ENCODE measurements at regions not wholly inside any gene's neighbourhood (a gene's known extent, or its start where the extent isn't known, plus 50 kb on each side); places are given as distances from the start of the nearest gene placed in this dataset.

DNA sequence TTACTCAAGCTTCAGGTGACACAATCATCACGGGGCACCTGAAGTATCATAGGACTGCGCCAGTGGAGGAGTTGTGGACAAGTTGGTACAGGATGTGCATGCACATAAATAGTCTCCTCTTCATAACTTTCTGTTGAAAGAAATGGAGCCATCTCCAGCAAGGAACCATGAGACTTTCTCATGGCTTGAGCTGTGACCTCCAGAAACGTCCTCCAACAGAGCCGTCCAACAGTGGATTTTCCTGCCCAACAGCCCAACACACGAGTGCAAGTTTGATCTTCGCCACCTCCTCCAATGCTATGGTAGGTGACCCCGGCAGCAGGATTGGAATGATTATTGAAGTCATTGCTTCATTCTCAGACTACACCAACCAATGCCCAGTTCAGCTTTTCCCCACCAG is 105.1 kb upstream of the ZNF507 start:
- no peak overlapping the region for H3K4me2 ChIP-seq (ENCODE audit: low read length)
- H3K4me1 ChIP-seq (ENCODE audit: control insufficient read depth, insufficient read depth, low read length), result no peaks in the 10 kb centered on the region
- H3K27me3 ChIP-seq (ENCODE audit: control insufficient read depth, insufficient read depth, low read length), result no peaks in the 10 kb centered on the region
- no peak overlapping the region for H3K9ac ChIP-seq (ENCODE audit: low read depth, low read length)
- H3K4me3 ChIP-seq (ENCODE audit: low read length), result no peak overlapping the region
- H3K36me3 ChIP-seq (ENCODE audit: insufficient read depth, low read length), result no peaks in the 10 kb centered on the region
- no peaks in the 10 kb centered on the region for H3K9me3 ChIP-seq (replicated peaks; ENCODE audit: low read length)

DNA sequence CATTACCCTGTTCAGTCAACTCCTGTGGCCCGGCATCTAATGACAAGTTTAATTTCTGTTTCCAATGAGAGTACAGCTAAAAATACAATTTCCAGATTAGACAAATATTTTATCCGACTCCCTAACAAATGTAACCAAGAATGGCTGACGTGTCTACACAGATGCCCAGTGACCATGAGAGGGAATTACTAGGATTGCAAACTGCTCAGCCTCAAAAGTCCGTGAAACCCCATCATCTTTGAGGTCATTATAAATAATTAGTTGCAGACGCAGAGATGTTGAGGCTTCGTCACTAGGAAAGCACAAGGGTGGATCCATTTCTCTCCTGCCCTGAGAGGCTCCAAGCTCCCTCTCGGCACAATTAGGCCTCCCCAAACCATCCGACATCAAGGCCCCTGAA is 104.1 kb upstream of the ZNF507 start:
- no peaks in the 10 kb centered on the region for H3K27me3 ChIP-seq (ENCODE audit: control insufficient read depth, insufficient read depth, low read length)
- H3K4me1 ChIP-seq (ENCODE audit: control insufficient read depth, insufficient read depth, low read length), result no peaks in the 10 kb centered on the region
- H3K9ac ChIP-seq (ENCODE audit: low read depth, low read length), result no peak overlapping the region
- H3K36me3 ChIP-seq (ENCODE audit: insufficient read depth, low read length), result no peaks in the 10 kb centered on the region
- no peak overlapping the region for H3K4me3 ChIP-seq (ENCODE audit: low read length)
- no peak overlapping the region for H3K4me2 ChIP-seq (ENCODE audit: low read length)
- no peaks in the 10 kb centered on the region for H3K9me3 ChIP-seq (replicated peaks; ENCODE audit: low read length)

GRCh38 chr19:32241932-32242710 is 103.3 kb upstream of the ZNF507 start:
- Histone ChIP-seq H3K4me2 (ENCODE audit: low read length) (no peak overlapping the region), H3K9ac (ENCODE audit: low read depth, low read length) (no peak overlapping the region), H3K36me3 (ENCODE audit: insufficient read depth, low read length) (no peaks in the 10 kb centered on the region), H3K4me1 (ENCODE audit: control insufficient read depth, insufficient read depth, low read length) (no peaks in the 10 kb centered on the region), H3K27me3 (ENCODE audit: control insufficient read depth, insufficient read depth, low read length) (no peaks in the 10 kb centered on the region), H3K9me3 (replicated peaks; ENCODE audit: low read length) (no peaks in the 10 kb centered on the region), H3K4me3 (ENCODE audit: low read length) (no peak overlapping the region)

DNA sequence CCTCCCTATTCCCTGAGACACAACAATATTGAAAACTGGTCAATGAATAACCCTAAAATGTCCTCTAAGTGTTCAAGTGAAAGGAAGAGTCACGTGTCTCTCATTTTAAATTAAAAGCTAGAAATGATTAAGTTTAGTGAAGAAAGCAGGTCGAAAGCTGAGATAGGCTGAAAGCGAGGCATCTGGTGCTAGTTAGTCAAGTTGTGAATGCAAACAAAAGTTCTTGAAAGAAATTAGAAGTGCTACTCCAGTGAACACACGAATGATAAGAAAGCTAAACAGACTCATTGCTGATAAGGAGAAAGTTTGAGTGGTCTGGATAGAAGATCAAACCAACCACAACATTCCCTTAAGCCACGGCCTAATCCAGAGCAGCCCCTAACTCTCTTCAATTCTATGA is 99.4 kb upstream of the ZNF507 start:
- H3K27me3 ChIP-seq (ENCODE audit: control insufficient read depth, insufficient read depth, low read length), result no peaks in the 10 kb centered on the region
- H3K4me1 ChIP-seq (ENCODE audit: control insufficient read depth, insufficient read depth, low read length), result no peaks in the 10 kb centered on the region
- H3K36me3 ChIP-seq (ENCODE audit: insufficient read depth, low read length), result no peaks in the 10 kb centered on the region
- no peak overlapping the region for H3K9ac ChIP-seq (ENCODE audit: low read depth, low read length)
- no peaks in the 10 kb centered on the region for H3K9me3 ChIP-seq (replicated peaks; ENCODE audit: low read length)
- H3K4me2 ChIP-seq (ENCODE audit: low read length), result no peak overlapping the region
- H3K4me3 ChIP-seq (ENCODE audit: low read length), result no peak overlapping the region

GRCh38 chr19:32251634-32252332 is 93.6 kb upstream of the ZNF507 start:
- Histone ChIP-seq H3K9me3 (replicated peaks; ENCODE audit: low read length) (no peaks in the 10 kb centered on the region), H3K36me3 (ENCODE audit: insufficient read depth, low read length) (no peaks in the 10 kb centered on the region), H3K27me3 (ENCODE audit: control insufficient read depth, insufficient read depth, low read length) (no peaks in the 10 kb centered on the region), H3K9ac (ENCODE audit: low read depth, low read length) (no peak overlapping the region), H3K4me1 (ENCODE audit: control insufficient read depth, insufficient read depth, low read length) (no peaks in the 10 kb centered on the region), H3K4me2 (ENCODE audit: low read length) (no peak overlapping the region), H3K4me3 (ENCODE audit: low read length) (no peak overlapping the region)

DNA sequence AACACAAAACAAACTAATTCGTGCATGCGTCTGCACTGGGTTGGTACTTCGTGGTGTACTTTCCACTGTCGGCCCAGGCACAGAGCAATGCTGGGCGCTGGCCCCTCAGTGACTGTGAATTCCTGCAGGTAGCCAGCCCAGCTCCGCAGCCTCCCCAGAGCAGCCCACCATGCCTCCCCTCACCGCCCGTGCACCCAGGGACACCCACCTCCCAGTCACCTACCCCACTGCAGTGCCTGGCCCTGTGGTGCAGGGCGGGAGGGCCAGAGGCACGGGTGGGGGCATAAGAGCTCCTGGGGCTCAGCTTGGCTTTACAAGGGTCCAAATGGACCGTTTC is 93.1 kb upstream of the ZNF507 start:
- Histone ChIP-seq H3K27me3 (ENCODE audit: control insufficient read depth, insufficient read depth, low read length) (no peaks in the 10 kb centered on the region), H3K4me3 (ENCODE audit: low read length) (no peak overlapping the region), H3K4me2 (ENCODE audit: low read length) (no peak overlapping the region), H3K9me3 (replicated peaks; ENCODE audit: low read length) (no peaks in the 10 kb centered on the region), H3K4me1 (ENCODE audit: control insufficient read depth, insufficient read depth, low read length) (no peaks in the 10 kb centered on the region), H3K36me3 (ENCODE audit: insufficient read depth, low read length) (no peaks in the 10 kb centered on the region), H3K9ac (ENCODE audit: low read depth, low read length) (no peak overlapping the region)

DNA sequence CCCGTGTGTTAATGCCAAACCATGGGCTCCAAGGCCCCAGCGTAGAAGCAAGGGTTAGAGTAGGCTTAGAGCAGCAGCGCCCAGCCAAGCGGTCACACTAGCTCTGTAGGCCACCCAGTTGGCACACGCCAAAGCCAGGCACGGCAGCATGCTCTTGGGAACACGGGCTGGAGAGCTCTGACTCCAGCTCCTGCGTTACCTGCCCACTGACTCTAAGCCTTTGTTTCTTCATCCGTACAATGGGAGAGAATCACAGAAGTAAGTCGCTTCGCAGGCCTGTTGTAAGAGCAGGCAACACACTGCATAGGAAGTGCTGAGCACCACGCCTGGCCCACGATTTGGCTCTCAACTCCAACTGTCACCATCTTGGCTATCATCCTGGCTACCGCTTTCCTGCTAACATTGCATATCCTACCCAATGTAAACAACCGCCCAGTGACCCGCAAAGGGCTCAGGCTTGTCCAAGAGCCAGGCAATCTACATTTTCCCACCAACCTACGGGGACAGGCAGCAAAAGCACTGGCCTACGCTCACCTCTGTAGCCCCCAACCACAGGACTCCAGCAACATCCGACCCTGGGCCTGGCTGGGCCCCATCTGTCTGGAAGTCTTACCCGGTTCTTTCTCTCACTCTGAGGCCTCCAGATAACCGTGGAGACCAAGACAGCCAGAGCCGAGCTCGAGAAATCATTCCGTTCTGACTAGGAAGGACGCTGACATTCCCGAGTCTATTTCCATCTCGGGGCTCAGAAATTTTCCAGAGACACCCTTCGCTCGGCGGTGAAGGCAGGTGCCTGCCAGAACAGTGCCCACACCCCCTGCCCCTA is 91.5 kb upstream of the ZNF507 start:
- H3K9ac ChIP-seq (ENCODE audit: low read depth, low read length), result no peak overlapping the region
- no peaks in the 10 kb centered on the region for H3K27me3 ChIP-seq (ENCODE audit: control insufficient read depth, insufficient read depth, low read length)
- no peaks in the 10 kb centered on the region for H3K9me3 ChIP-seq (replicated peaks; ENCODE audit: low read length)
- no peaks in the 10 kb centered on the region for H3K4me1 ChIP-seq (ENCODE audit: control insufficient read depth, insufficient read depth, low read length)
- no peak overlapping the region for H3K4me2 ChIP-seq (ENCODE audit: low read length)
- no peak overlapping the region for H3K4me3 ChIP-seq (ENCODE audit: low read length)
- no peaks in the 10 kb centered on the region for H3K36me3 ChIP-seq (ENCODE audit: insufficient read depth, low read length)

GRCh38 chr19:32254509-32254890 is 90.9 kb upstream of the ZNF507 start:
- H3K27me3 ChIP-seq (ENCODE audit: control insufficient read depth, insufficient read depth, low read length), result no peaks in the 10 kb centered on the region
- H3K36me3 ChIP-seq (ENCODE audit: insufficient read depth, low read length), result no peaks in the 10 kb centered on the region
- H3K4me1 ChIP-seq (ENCODE audit: control insufficient read depth, insufficient read depth, low read length), result no peaks in the 10 kb centered on the region
- H3K9ac ChIP-seq (ENCODE audit: low read depth, low read length), result no peak overlapping the region
- H3K9me3 ChIP-seq (replicated peaks; ENCODE audit: low read length), result no peaks in the 10 kb centered on the region
- H3K4me2 ChIP-seq (ENCODE audit: low read length), result no peak overlapping the region
- H3K4me3 ChIP-seq (ENCODE audit: low read length), result no peak overlapping the region

DNA sequence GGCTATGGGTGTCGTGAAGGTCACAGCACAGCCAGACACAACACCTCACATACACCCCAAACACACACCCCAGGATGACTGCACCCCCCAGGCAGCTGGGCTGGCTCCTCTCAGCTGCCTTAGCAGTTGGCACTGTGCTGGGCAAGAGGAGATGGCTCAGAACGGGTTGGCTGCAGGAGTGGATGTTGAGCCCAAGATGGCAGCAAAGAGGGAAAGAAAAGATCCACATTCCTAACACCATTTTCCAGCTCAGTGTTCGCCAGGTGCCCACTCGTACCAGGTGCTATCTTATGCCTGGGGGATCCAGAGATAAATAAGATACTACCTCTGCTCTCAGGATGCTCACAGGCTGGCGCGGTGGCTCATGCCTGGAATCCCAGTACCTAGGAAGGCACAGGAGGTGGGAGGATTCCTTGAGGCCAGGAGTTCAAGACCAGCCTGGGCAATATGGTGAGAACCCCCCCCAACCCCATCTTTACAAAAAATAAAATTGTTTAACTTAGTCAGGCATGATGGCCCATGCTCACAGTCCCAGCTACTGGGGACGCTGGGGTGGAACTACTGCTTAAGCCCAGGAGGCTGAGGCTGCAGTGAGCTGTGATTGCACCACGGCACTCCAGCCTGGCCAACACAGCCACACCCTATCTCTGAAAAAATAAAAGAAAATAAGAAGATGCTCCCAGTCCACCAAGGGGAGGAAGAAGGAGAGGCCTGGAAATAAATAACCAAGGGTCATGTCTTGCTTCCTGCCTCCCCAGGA is 89.7 kb upstream of the ZNF507 start:
- no peak overlapping the region for H3K9ac ChIP-seq (ENCODE audit: low read depth, low read length)
- no peaks in the 10 kb centered on the region for H3K27me3 ChIP-seq (ENCODE audit: control insufficient read depth, insufficient read depth, low read length)
- H3K4me1 ChIP-seq (ENCODE audit: control insufficient read depth, insufficient read depth, low read length), result no peaks in the 10 kb centered on the region
- H3K4me3 ChIP-seq (ENCODE audit: low read length), result no peak overlapping the region
- no peak overlapping the region for H3K4me2 ChIP-seq (ENCODE audit: low read length)
- no peaks in the 10 kb centered on the region for H3K9me3 ChIP-seq (replicated peaks; ENCODE audit: low read length)
- no peaks in the 10 kb centered on the region for H3K36me3 ChIP-seq (ENCODE audit: insufficient read depth, low read length)

- Histone ChIP-seq H3K4me2 (ENCODE audit: low read length) (no peak overlapping the region), H3K9ac (ENCODE audit: low read depth, low read length) (no peak overlapping the region), H3K4me3 (ENCODE audit: low read length) (no peak overlapping the region), H3K4me1 (ENCODE audit: control insufficient read depth, insufficient read depth, low read length) (no peaks in the 10 kb centered on the region), H3K27me3 (ENCODE audit: control insufficient read depth, insufficient read depth, low read length) (no peaks in the 10 kb centered on the region), H3K9me3 (replicated peaks; ENCODE audit: low read length) (no peaks in the 10 kb centered on the region), H3K36me3 (ENCODE audit: insufficient read depth, low read length) (no peaks in the 10 kb centered on the region)
Measured at GRCh38 chr19:32256341-32256975, 89.0 kb upstream of the ZNF507 start.

Data from skeletal muscle satellite cell (primary cell).